GM18907 (cell line): ENCODE measurements at regions not wholly inside any gene's neighbourhood (a gene's known extent, or its start where the extent isn't known, plus 50 kb on each side); places are given as distances from the start of the nearest gene placed in this dataset.

Experiments used
- ATAC-seq: cut with Tn5 transposase; IDR thresholded peaks from one replicate; pipeline ENCODE4 v1.9.1; 2021; ENCODE audit warnings: mild to moderate bottlenecking, moderate library complexity; ENCODE audit not compliant: unreplicated experiment

GRCh38 chr1:38579056-38579455 lies 280.5 kb downstream of the RRAGC start:
- no peak for ATAC-seq

GRCh38 chr1:38578271-38578951 lies 281.2 kb downstream of the RRAGC start:
- no peak for ATAC-seq

GRCh38 chr1:38577937-38578270 lies 281.7 kb downstream of the RRAGC start:
- no peak for ATAC-seq

GRCh38 chr1:38577385-38577784 lies 282.2 kb downstream of the RRAGC start:
- no peak for ATAC-seq

GRCh38 chr1:38576241-38576640 lies 283.3 kb downstream of the RRAGC start:
- no peak for ATAC-seq

GRCh38 chr1:38571726-38572125 lies 287.8 kb downstream of the RRAGC start:
- ATAC-seq, result no peak

GRCh38 chr1:38570657-38570975 lies 289.0 kb downstream of the RRAGC start:
- ATAC-seq, result no peak

GRCh38 chr1:38569932-38570656 lies 289.5 kb downstream of the RRAGC start:
- no peak for ATAC-seq

GRCh38 chr1:38568061-38568857 lies 291.3 kb downstream of the RRAGC start:
- ATAC-seq, result no peak

GRCh38 chr1:38567401-38567800 lies 292.2 kb downstream of the RRAGC start:
- ATAC-seq, result no peak

GRCh38 chr1:38565020-38565491 lies 294.5 kb downstream of the RRAGC start:
- ATAC-seq, result no peak

GRCh38 chr1:38563942-38564735 lies 295.4 kb downstream of the RRAGC start:
- ATAC-seq, result no peak

- ATAC-seq, result no peak
Measured at GRCh38 chr1:38561725-38562124, 297.8 kb downstream of the RRAGC start.

GRCh38 chr1:38561110-38561509 lies 298.5 kb downstream of the RRAGC start:
- no peak for ATAC-seq

GRCh38 chr1:38560457-38560856 lies 299.1 kb downstream of the RRAGC start:
- no peak for ATAC-seq

- ATAC-seq, result peak; percentile 70
Measured at GRCh38 chr1:38559446-38560165, 300.0 kb downstream of the RRAGC start.

- ATAC-seq, result peak; percentile 23
Measured at GRCh38 chr1:38558500-38559445, 300.8 kb downstream of the RRAGC start.

GRCh38 chr1:38558055-38558454 lies 301.5 kb downstream of the RRAGC start:
- no peak for ATAC-seq

GRCh38 chr1:38555594-38555993 lies 304.0 kb downstream of the RRAGC start:
- ATAC-seq, result no peak
